SK-N-SH (cell line): ENCODE measurements at regions not wholly inside any gene's neighbourhood (a gene's known extent, or its start where the extent isn't known, plus 50 kb on each side); places are given as distances from the start of the nearest gene placed in this dataset.

Source experiments
- CTCF ChIA-PET: fragments of 300-600, 350-600 bp; formaldehyde crosslinking; extraction: SDS; loops from one replicate; lab custom pipeline; 2021; lab: Yijun Ruan, JAX
- POLR2A ChIA-PET: fragments of 350-600 bp; sonication (Branson Sonifier 250); formaldehyde crosslinking; extraction: SDS; loops from one replicate; lab custom pipeline; 2020; ENCODE audit warnings: antibody characterized with exemption, inconsistent platforms; lab: Yijun Ruan, JAX
- DNase-seq: peaks from one replicate; pipeline ENCODE4 v3.0.0; 2012
- H2AFZ ChIP-seq: fragments of 200-600 bp; sonication (generic); 2 replicates; pipeline ENCODE4 v1.8.1; 2016; ENCODE audit warnings: antibody characterized with exemption, mild to moderate bottlenecking, low read depth
- H3F3A ChIP-seq: fragments of 200-600 bp; sonication (generic); replicated peaks from 2 replicates; pipeline ENCODE3; 2016; ENCODE audit warnings: antibody characterized with exemption, mild to moderate bottlenecking; ENCODE audit not compliant: insufficient read depth
- H3K27ac ChIP-seq, 2 experiments: fragments of 200-500 bp in 1 of 2; fragments of 200-600 bp in 1 of 2; sonication (Bioruptor generic) in 1 of 2; sonication (generic), shearing (Covaris generic) in 1 of 2; 2 replicates each; pipeline versions ENCODE4 v1.5.1 to v1.6.1; 2014 to 2016; ENCODE audit warnings: low read depth in 2 of 2, inconsistent platforms in 1 of 2, low read length in 1 of 2, mild to moderate bottlenecking in 1 of 2, mixed read lengths in 1 of 2
- H3K27me3 ChIP-seq: fragments of 200-600 bp; sonication (generic), shearing (Covaris generic); 2 replicates; pipeline ENCODE4 v1.6.1; 2016; ENCODE audit warnings: mixed run types; ENCODE audit not compliant: insufficient read depth
- H3K36me3 ChIP-seq, 2 experiments: fragments of 200-500 bp in 1 of 2; fragments of 200-600 bp in 1 of 2; sonication (Bioruptor generic) in 1 of 2; sonication (generic) in 1 of 2; replicated peaks in 1 of 2; 2 replicates each; pipeline versions ENCODE3 to v1.5.1; 2014 to 2016; ENCODE audit warnings: low read length in 1 of 2, mild to moderate bottlenecking in 1 of 2; ENCODE audit not compliant: insufficient read depth in 2 of 2, control insufficient read depth in 1 of 2
- H3K4me1 ChIP-seq, 2 experiments: fragments of 200-500 bp in 1 of 2; fragments of 200-600 bp in 1 of 2; sonication (Bioruptor generic) in 1 of 2; sonication (generic), shearing (Covaris generic) in 1 of 2; 2 replicates each; pipeline versions ENCODE4 v1.5.1 to v1.6.1; 2014 to 2016; ENCODE audit warnings: low read depth in 1 of 2, low read length in 1 of 2, mixed run types in 1 of 2; ENCODE audit not compliant: insufficient read depth in 2 of 2, control insufficient read depth in 1 of 2
- H3K4me2 ChIP-seq: fragments of 200-600 bp; sonication (generic), shearing (Covaris generic); 2 replicates; pipeline ENCODE4 v1.6.1; 2017; ENCODE audit warnings: mixed run types
- H3K4me3 ChIP-seq, 2 experiments: fragments of 200-500 bp in 1 of 2; fragments of 200-600 bp in 1 of 2; sonication (Bioruptor generic) in 1 of 2; sonication (generic), shearing (Covaris generic) in 1 of 2; 2 replicates each; pipeline versions ENCODE4 v1.5.1 to v1.8.1; 2014 to 2016; ENCODE audit warnings: low read depth in 2 of 2, inconsistent platforms in 1 of 2, low read length in 1 of 2, mild to moderate bottlenecking in 1 of 2, mixed read lengths in 1 of 2, moderate library complexity in 1 of 2
- H3K79me2 ChIP-seq: fragments of 200-600 bp; sonication (generic); 2 replicates; pipeline ENCODE4 v1.8.1; 2017; ENCODE audit warnings: mild to moderate bottlenecking; ENCODE audit not compliant: insufficient read depth
- H3K9ac ChIP-seq: fragments of 200-600 bp; sonication (generic); 2 replicates; pipeline ENCODE4 v1.6.1; 2017; ENCODE audit warnings: mixed run types
- H3K9me2 ChIP-seq: fragments of 200-600 bp; sonication (generic); 2 replicates; pipeline ENCODE4 v1.6.1; 2017; ENCODE audit warnings: mixed run types
- H3K9me3 ChIP-seq: fragments of 200-600 bp; sonication (generic); 2 replicates; pipeline ENCODE4 v1.6.1; 2017; ENCODE audit warnings: mixed run types, mild to moderate bottlenecking, moderate library complexity
- H4K20me1 ChIP-seq: fragments of 200-600 bp; sonication (generic); 2 replicates; pipeline ENCODE4 v1.6.1; 2017; ENCODE audit warnings: mild to moderate bottlenecking, mixed run types; ENCODE audit not compliant: insufficient read depth
- CTCF ChIP-seq: fragments of 200-600 bp; sonication (generic); IDR thresholded peaks from 2 replicates; pipeline ENCODE4 v1.6.1; 2017; ENCODE audit warnings: antibody characterized with exemption, mild to moderate bottlenecking, moderate library complexity
- ELF1 ChIP-seq: IDR thresholded peaks from 2 replicates; pipeline ENCODE4 v1.4.0; 2012
- EP300 ChIP-seq, 2 experiments: IDR thresholded peaks; 2 replicates each; pipeline versions ENCODE4 v1.4.0 to v1.6.1; 2012; ENCODE audit warnings: borderline replicate concordance in 1 of 2, low read depth in 1 of 2, low read length in 1 of 2
- EZH2phosphoT487 ChIP-seq: fragments of 200-600 bp; sonication (generic); IDR thresholded peaks from 2 replicates; pipeline ENCODE4 v1.6.1; 2017; ENCODE audit warnings: low read depth, mixed run types, mild to moderate bottlenecking, antibody characterized with exemption, moderate library complexity, borderline replicate concordance
- FOXJ3 ChIP-seq: sonication (generic); formaldehyde crosslinking; IDR thresholded peaks from 2 replicates; pipeline ENCODE4 v1.5.1; 2020; ENCODE audit warnings: mild to moderate bottlenecking, missing genetic modification reagents
- FOXM1 ChIP-seq: IDR thresholded peaks from 2 replicates; pipeline ENCODE4 v1.4.0; 2012; ENCODE audit warnings: low read depth, mild to moderate bottlenecking
- GABPA ChIP-seq: IDR thresholded peaks from 2 replicates; pipeline ENCODE4 v1.4.0; 2012; ENCODE audit warnings: low read depth, mild to moderate bottlenecking
- GATA2 ChIP-seq: sonication (generic); formaldehyde crosslinking; IDR thresholded peaks from 2 replicates; pipeline ENCODE4 v1.5.0; 2020; ENCODE audit warnings: mild to moderate bottlenecking, missing genetic modification reagents
- JUND ChIP-seq: IDR thresholded peaks from 2 replicates; pipeline ENCODE4 v1.4.0; 2012
- MAX ChIP-seq: IDR thresholded peaks from 2 replicates; pipeline ENCODE4 v1.4.0; 2012; ENCODE audit warnings: low read depth
- MXI1 ChIP-seq: IDR thresholded peaks from 2 replicates; pipeline ENCODE4 v1.6.1; 2012; ENCODE audit warnings: mild to moderate bottlenecking, low read depth, low read length, improper control_type of control experiment
- NFIC ChIP-seq: IDR thresholded peaks from 2 replicates; pipeline ENCODE4 v1.4.0; 2012; ENCODE audit warnings: borderline replicate concordance
- PBX3 ChIP-seq: IDR thresholded peaks from 2 replicates; pipeline ENCODE4; 2012
- RAD21 ChIP-seq: IDR thresholded peaks from 2 replicates; pipeline ENCODE4 v1.6.1; 2012; ENCODE audit warnings: mild to moderate bottlenecking, low read length
- RCOR1 ChIP-seq: fragments of 150-350 bp; IDR thresholded peaks from 2 replicates; pipeline ENCODE4 v1.6.1; 2017; ENCODE audit warnings: antibody characterized with exemption, low read length
- RXRA ChIP-seq: IDR thresholded peaks from 2 replicates; pipeline ENCODE4 v1.4.0; 2012; ENCODE audit warnings: low read depth, mild to moderate bottlenecking, borderline replicate concordance
- SMC3 ChIP-seq: IDR thresholded peaks from 2 replicates; pipeline ENCODE4 v1.6.1; 2012; ENCODE audit warnings: low read depth, low read length, improper control_type of control experiment
- TAF1 ChIP-seq: IDR thresholded peaks from 2 replicates; pipeline ENCODE4 v1.6.1; 2012; ENCODE audit warnings: low read depth, mild to moderate bottlenecking, low read length, moderate library complexity, borderline replicate concordance
- TEAD4 ChIP-seq: IDR thresholded peaks from 2 replicates; pipeline ENCODE4 v1.4.0; 2012; ENCODE audit warnings: mild to moderate bottlenecking, borderline replicate concordance; ENCODE audit not compliant: insufficient read depth
- USF1 ChIP-seq: IDR thresholded peaks from 2 replicates; pipeline ENCODE4 v1.4.0; 2012; ENCODE audit warnings: low read depth, borderline replicate concordance
- USF2 ChIP-seq: fragments of 150-350 bp; IDR thresholded peaks from 2 replicates; pipeline ENCODE4 v1.6.1; 2017; ENCODE audit warnings: antibody characterized with exemption, low read length, low read depth, borderline replicate concordance
- ZBTB33 ChIP-seq: IDR thresholded peaks from 2 replicates; pipeline ENCODE4 v1.4.0; 2012; ENCODE audit warnings: low read depth, borderline replicate concordance
- WGBS: methylation state at CpG from one replicate; pipeline ENCODE4 v1.1.6; 2017; ENCODE audit warnings: low lambda C conversion rate; 5-methylcytosine and 5-hydroxymethylcytosine counted together

GRCh38 chr7:25066253-25066652 lies 58.8 kb downstream of the CYCS start:
- Histone ChIP-seq H2AFZ (no peak overlapping the region), H3K27ac (no peak overlapping the region), H3K9me3 (no peaks in the 10 kb centered on the region), H3F3A (no peaks in the 10 kb centered on the region), H4K20me1 (no peaks in the 10 kb centered on the region), H3K4me2 (no peak overlapping the region), H3K36me3 (no peaks in the 10 kb centered on the region), H3K4me1 (peaks cover 0 to 6% of the 10 kb centered on the region in 2 experiments; a peak in 1 of 4 replicates), H3K4me3 (no peak overlapping the region), H3K9ac (no peak overlapping the region), H3K9me2 (no peaks in the 10 kb centered on the region), H3K27me3 (no peaks in the 10 kb centered on the region), H3K79me2 (no peaks in the 10 kb centered on the region)
- TF ChIP-seq JUND (no peak), EP300 (IDR thresholded peaks at IDR 0.05; ENCODE audit: borderline replicate concordance in 1 of 2, low read depth in 1 of 2, low read length in 1 of 2) (no peak), RAD21 (no peak), FOXM1 (no peak), NFIC (no peak), CTCF (no peak), RXRA (no peak), GABPA (no peak), MAX (no peak), TAF1 (no peak), RCOR1 (no peak), USF1 (no peak), SMC3 (no peak), EZH2phosphoT487 (no peak)
- CTCF ChIA-PET = interaction anchor here (0.9 to 7.0 kb wide), 5 partner anchors 26 to 254 kb away, joined by 3 to 45 read pairs (median 29); no protein-coding TSS in a partner anchor
- POLR2A ChIA-PET = no interaction called here
- WGBS = 91% methylated on average over 1 of the region's 1 CpG
- DNase-seq = no peak

GRCh38 chr7:25062380-25062779 lies 62.7 kb downstream of the CYCS start:
- CTCF ChIA-PET = interaction anchor here (0.7 to 7.0 kb wide), 10 partner anchors 7 to 250 kb away, joined by 3 to 45 read pairs (median 8); no protein-coding TSS in a partner anchor
- Histone ChIP-seq H3K9me2 (no peaks in the 10 kb centered on the region), H3K79me2 (no peaks in the 10 kb centered on the region), H4K20me1 (no peaks in the 10 kb centered on the region), H3K4me1 (peaks cover 0 to 6% of the 10 kb centered on the region in 2 experiments; a peak in 1 of 4 replicates), H3K4me3 (no peak overlapping the region), H3K9ac (no peak overlapping the region), H3K9me3 (no peaks in the 10 kb centered on the region), H3K36me3 (no peaks in the 10 kb centered on the region), H3K27me3 (no peaks in the 10 kb centered on the region), H3K27ac (no peak overlapping the region), H2AFZ (no peak overlapping the region), H3F3A (no peaks in the 10 kb centered on the region), H3K4me2 (no peak overlapping the region)
- POLR2A ChIA-PET = interaction anchor here (1.1 kb wide), 1 partner anchor 63 kb away, joined by 3 read pairs; the partner anchor contains the start of gene CYCS
- WGBS = 62% methylated on average over 4 of the region's 4 CpGs
- DNase-seq = no peak
- TF ChIP-seq GATA2 (CRISPR knock-in tag) = peak; percentile 28
- TF ChIP-seq TEAD4 = no peak
- no peak for TF ChIP-seq MXI1
- no peak for TF ChIP-seq ZBTB33
- no peak for TF ChIP-seq RCOR1
- TF ChIP-seq JUND = no peak
- TF ChIP-seq ELF1 = no peak
- TF ChIP-seq FOXJ3 (CRISPR knock-in tag) = no peak
- TF ChIP-seq SMC3 = no peak
- TF ChIP-seq MAX = no peak
- no peak for TF ChIP-seq PBX3
- no peak for TF ChIP-seq USF2
- TF ChIP-seq EP300 (IDR thresholded peaks at IDR 0.05; ENCODE audit: borderline replicate concordance in 1 of 2, low read depth in 1 of 2, low read length in 1 of 2) = peak in 1 of 2 experiments; percentile 43; a peak in 1 of 4 replicates
- TF ChIP-seq NFIC = no peak
